ENCODE measurements at regions not wholly inside any gene's neighbourhood (a gene's known extent, or its start where the extent isn't known, plus 50 kb on each side); places are given as distances from the start of the nearest gene placed in this dataset.
"Not testable (repeated sequence)": the region's sequence is repeated elsewhere in the genome, so short reads cannot be mapped to it uniquely, and the experiment has no call there.

GRCh38 chrX:149420566-149420965 lies 84.5 kb downstream of the IDS start:
- DNase-seq; H3K9me3 ChIP-seq; H3K27me3 ChIP-seq; intact Hi-C loops (cut with DNase I); H3K4me3 ChIP-seq; H3K27ac ChIP-seq; ATAC-seq; H3K4me1 ChIP-seq; H3K36me3 ChIP-seq (replicated peaks in 1 of 2; ENCODE audit: insufficient read depth in 1 of 2, low read depth in 2 of 2): not testable (repeated sequence)
- no CpG with 5 or more reads among the region's 21 CpGs for WGBS, 2 donors

- 26% methylated on average over 2 of the region's 2 CpGs; no CpG with 5 or more reads in 1 of the 2 donors for WGBS, 2 donors
- Histone ChIP-seq H3K27me3 (no peaks in the 10 kb centered on the region), H3K4me1 (no peaks in the 10 kb centered on the region), H3K4me3 (no peak overlapping the region), H3K9me3 (no peaks in the 10 kb centered on the region), H3K27ac (no peak overlapping the region), H3K36me3 (replicated peaks in 1 of 2; ENCODE audit: insufficient read depth in 1 of 2, low read depth in 2 of 2) (no peaks in the 10 kb centered on the region)
- DNase-seq (no peak), ATAC-seq (no peak)
- intact Hi-C loops (cut with DNase I): no loop called here
- no peak for TF ChIP-seq POLR2A (IDR thresholded peaks at IDR 0.05)
- TF ChIP-seq CTCF (IDR thresholded peaks at IDR 0.05): no peak
Measured at GRCh38 chrX:149398027-149398426, 107.1 kb downstream of the IDS start.

- TF ChIP-seq CTCF (IDR thresholded peaks at IDR 0.05) (no peak), POLR2A (IDR thresholded peaks at IDR 0.05) (no peak)
Measured at GRCh38 chrX:149392921-149393320, 112.2 kb downstream of the IDS start.

GRCh38 chrX:149383852-149384251 lies 121.3 kb downstream of the IDS start:
- Histone ChIP-seq H3K27me3 (no peaks in the 10 kb centered on the region), H3K4me3 (no peak overlapping the region), H3K36me3 (replicated peaks in 1 of 2; ENCODE audit: insufficient read depth in 1 of 2, low read depth in 2 of 2) (no peaks in the 10 kb centered on the region), H3K4me1 (no peaks in the 10 kb centered on the region), H3K27ac (no peak overlapping the region), H3K9me3 (no peaks in the 10 kb centered on the region)
- intact Hi-C loops (cut with DNase I): no loop called here
- no peak for TF ChIP-seq POLR2A (IDR thresholded peaks at IDR 0.05)
- no peak for TF ChIP-seq CTCF (IDR thresholded peaks at IDR 0.05)
- DNase-seq (no peak), ATAC-seq (no peak)

More at GRCh38 chrX:149392921-149393320, 112.2 kb downstream of the IDS start:
- no peak for DNase-seq
- Histone ChIP-seq H3K4me1 (no peaks in the 10 kb centered on the region), H3K9me3 (no peaks in the 10 kb centered on the region), H3K4me3 (no peak overlapping the region), H3K27me3 (no peaks in the 10 kb centered on the region), H3K27ac (no peak overlapping the region), H3K36me3 (replicated peaks in 1 of 2; ENCODE audit: insufficient read depth in 1 of 2, low read depth in 2 of 2) (no peaks in the 10 kb centered on the region)
- no peak for ATAC-seq
- intact Hi-C loops (cut with DNase I): no loop called here

GRCh38 chrX:149374751-149375150 lies 130.4 kb downstream of the IDS start:
- intact Hi-C loops (cut with DNase I): no loop called here
- TF ChIP-seq POLR2A (IDR thresholded peaks at IDR 0.05): no peak
- no peak for TF ChIP-seq CTCF (IDR thresholded peaks at IDR 0.05)
- Histone ChIP-seq H3K9me3 (no peaks in the 10 kb centered on the region), H3K27me3 (no peaks in the 10 kb centered on the region), H3K27ac (no peak overlapping the region), H3K4me1 (no peaks in the 10 kb centered on the region), H3K4me3 (no peak overlapping the region), H3K36me3 (replicated peaks in 1 of 2; ENCODE audit: insufficient read depth in 1 of 2, low read depth in 2 of 2) (no peaks in the 10 kb centered on the region)
- DNase-seq (no peak), ATAC-seq (no peak)
- 46 to 47% methylated on average over 3 of the region's 3 CpGs for WGBS, 2 donors
